Smooth muscle cell (in vitro differentiated cells): ENCODE measurements at regions not wholly inside any gene's neighbourhood (a gene's known extent, or its start where the extent isn't known, plus 50 kb on each side); places are given as distances from the start of the nearest gene placed in this dataset.

Experiments used
- DNase-seq: peaks from one replicate; lab custom pipeline; 2025; ENCODE audit not compliant: unreplicated experiment; lab: John Stamatoyannopoulos, UW
- H2AFZ ChIP-seq: fragments of 200-600 bp; sonication (generic); 2 replicates; pipeline ENCODE4 v1.6.0; 2016; ENCODE audit warnings: antibody characterized with exemption, low read depth, mild to moderate bottlenecking
- H3F3A ChIP-seq: fragments of 200-600 bp; sonication (generic); 2 replicates; pipeline ENCODE4 v1.6.0; 2017; ENCODE audit warnings: antibody characterized with exemption, low read depth
- H3K27ac ChIP-seq: fragments of 200-600 bp; sonication (generic); 2 replicates; pipeline ENCODE4 v1.5.1; 2016; ENCODE audit warnings: low read depth, mild to moderate bottlenecking
- H3K27me3 ChIP-seq: fragments of 200-600 bp; sonication (generic); 2 replicates; pipeline ENCODE4 v1.6.1; 2016; ENCODE audit warnings: low read depth, mild to moderate bottlenecking
- H3K36me3 ChIP-seq: fragments of 200-600 bp; sonication (generic); 2 replicates; pipeline ENCODE4 v1.5.1; 2016; ENCODE audit warnings: low read depth
- H3K4me1 ChIP-seq: fragments of 200-600 bp; sonication (generic); 2 replicates; pipeline ENCODE4 v1.5.1; 2016; ENCODE audit warnings: low read depth
- H3K4me2 ChIP-seq: fragments of 200-600 bp; sonication (generic); 2 replicates; pipeline ENCODE4 v1.6.0; 2016; ENCODE audit warnings: mild to moderate bottlenecking
- H3K4me3 ChIP-seq: fragments of 200-600 bp; sonication (generic); 2 replicates; pipeline ENCODE4 v1.5.1; 2016; ENCODE audit warnings: mild to moderate bottlenecking
- H3K79me2 ChIP-seq: fragments of 200-600 bp; sonication (generic); 2 replicates; pipeline ENCODE4 v1.6.0; 2016; ENCODE audit warnings: low read depth, mild to moderate bottlenecking
- H3K9ac ChIP-seq: fragments of 200-600 bp; sonication (generic); 2 replicates; pipeline ENCODE4 v1.6.0; 2016; ENCODE audit warnings: low read depth
- H3K9me3 ChIP-seq: fragments of 200-600 bp; sonication (generic); replicated peaks from 2 replicates; pipeline ENCODE4 v1.5.1; 2016; ENCODE audit warnings: low read depth
- H4K20me1 ChIP-seq: fragments of 200-600 bp; sonication (generic); 2 replicates; pipeline ENCODE4 v1.6.0; 2016; ENCODE audit warnings: low read depth
- WGBS: methylation state at CpG from one replicate; pipeline ENCODE4 v1.1.7; 2016; ENCODE audit warnings: low lambda C conversion rate; 5-methylcytosine and 5-hydroxymethylcytosine counted together
- TF ChIP-seq, protein P1 (sequence below): fragments of 200-600 bp; sonication (generic); IDR thresholded peaks from 2 replicates; pipeline ENCODE4 v1.5.1; 2017; ENCODE audit warnings: borderline replicate concordance, mild to moderate bottlenecking, antibody characterized with exemption; ENCODE audit not compliant: insufficient read depth, poor library complexity, severe bottlenecking

DNA sequence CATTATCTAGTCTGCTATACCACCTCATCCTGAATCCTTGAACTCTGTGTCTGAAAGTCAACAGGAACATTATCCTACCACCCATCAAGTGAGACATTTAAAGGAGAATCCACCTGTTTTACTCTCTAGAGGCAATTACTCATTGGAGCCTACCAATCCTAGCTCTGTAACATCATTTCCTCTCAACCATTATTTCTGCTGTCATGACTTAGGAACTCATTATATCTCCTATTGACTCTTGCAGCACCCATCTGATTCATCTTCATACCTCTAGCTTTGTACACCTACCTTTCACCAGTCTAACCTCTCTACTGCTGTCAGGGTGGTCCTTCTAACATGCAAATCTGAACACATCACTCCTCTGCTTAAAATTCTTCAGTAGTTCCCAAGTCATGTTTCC, 481.5 kb downstream of the NFIB start:
- Histone ChIP-seq H3K4me3 (no peak overlapping the region), H3K4me1 (no peaks in the 10 kb centered on the region), H3K36me3 (no peaks in the 10 kb centered on the region), H3K9me3 (no peaks in the 10 kb centered on the region), H3K79me2 (no peaks in the 10 kb centered on the region), H3K27ac (no peak overlapping the region), H4K20me1 (no peaks in the 10 kb centered on the region), H2AFZ (no peak overlapping the region), H3K4me2 (no peak overlapping the region), H3K27me3 (no peaks in the 10 kb centered on the region), H3F3A (no peaks in the 10 kb centered on the region), H3K9ac (no peak overlapping the region)
- no peak for DNase-seq
- TF ChIP-seq, protein P1, sequence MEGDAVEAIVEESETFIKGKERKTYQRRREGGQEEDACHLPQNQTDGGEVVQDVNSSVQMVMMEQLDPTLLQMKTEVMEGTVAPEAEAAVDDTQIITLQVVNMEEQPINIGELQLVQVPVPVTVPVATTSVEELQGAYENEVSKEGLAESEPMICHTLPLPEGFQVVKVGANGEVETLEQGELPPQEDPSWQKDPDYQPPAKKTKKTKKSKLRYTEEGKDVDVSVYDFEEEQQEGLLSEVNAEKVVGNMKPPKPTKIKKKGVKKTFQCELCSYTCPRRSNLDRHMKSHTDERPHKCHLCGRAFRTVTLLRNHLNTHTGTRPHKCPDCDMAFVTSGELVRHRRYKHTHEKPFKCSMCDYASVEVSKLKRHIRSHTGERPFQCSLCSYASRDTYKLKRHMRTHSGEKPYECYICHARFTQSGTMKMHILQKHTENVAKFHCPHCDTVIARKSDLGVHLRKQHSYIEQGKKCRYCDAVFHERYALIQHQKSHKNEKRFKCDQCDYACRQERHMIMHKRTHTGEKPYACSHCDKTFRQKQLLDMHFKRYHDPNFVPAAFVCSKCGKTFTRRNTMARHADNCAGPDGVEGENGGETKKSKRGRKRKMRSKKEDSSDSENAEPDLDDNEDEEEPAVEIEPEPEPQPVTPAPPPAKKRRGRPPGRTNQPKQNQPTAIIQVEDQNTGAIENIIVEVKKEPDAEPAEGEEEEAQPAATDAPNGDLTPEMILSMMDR: no peak

DNA sequence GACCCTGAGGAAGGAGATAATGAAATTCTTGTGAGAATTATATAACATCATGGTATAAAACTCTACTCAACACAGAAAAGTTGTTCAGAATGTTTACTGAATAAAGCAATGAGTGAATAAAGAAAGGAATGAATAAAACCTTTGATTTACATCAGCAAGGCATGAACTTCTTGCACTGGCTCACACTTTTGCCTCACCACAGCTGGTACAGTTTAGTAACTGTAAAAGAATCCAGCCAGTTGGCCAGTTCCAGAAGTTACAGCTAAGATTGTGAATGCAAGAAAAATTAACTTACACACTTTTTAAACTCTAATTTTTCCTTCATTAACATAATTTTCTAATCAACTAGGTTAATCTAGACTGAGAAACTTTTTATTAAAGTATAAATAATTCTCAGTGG, 490.9 kb downstream of the NFIB start:
- Histone ChIP-seq H3K4me1 (no peaks in the 10 kb centered on the region), H3K36me3 (no peaks in the 10 kb centered on the region), H3K79me2 (no peaks in the 10 kb centered on the region), H4K20me1 (no peaks in the 10 kb centered on the region), H3K27ac (no peak overlapping the region), H3K4me2 (no peak overlapping the region), H3K9me3 (no peaks in the 10 kb centered on the region), H2AFZ (no peak overlapping the region), H3F3A (no peaks in the 10 kb centered on the region), H3K9ac (no peak overlapping the region), H3K4me3 (no peak overlapping the region), H3K27me3 (no peaks in the 10 kb centered on the region)
- TF ChIP-seq, protein P1: no peak
- no peak for DNase-seq

DNA sequence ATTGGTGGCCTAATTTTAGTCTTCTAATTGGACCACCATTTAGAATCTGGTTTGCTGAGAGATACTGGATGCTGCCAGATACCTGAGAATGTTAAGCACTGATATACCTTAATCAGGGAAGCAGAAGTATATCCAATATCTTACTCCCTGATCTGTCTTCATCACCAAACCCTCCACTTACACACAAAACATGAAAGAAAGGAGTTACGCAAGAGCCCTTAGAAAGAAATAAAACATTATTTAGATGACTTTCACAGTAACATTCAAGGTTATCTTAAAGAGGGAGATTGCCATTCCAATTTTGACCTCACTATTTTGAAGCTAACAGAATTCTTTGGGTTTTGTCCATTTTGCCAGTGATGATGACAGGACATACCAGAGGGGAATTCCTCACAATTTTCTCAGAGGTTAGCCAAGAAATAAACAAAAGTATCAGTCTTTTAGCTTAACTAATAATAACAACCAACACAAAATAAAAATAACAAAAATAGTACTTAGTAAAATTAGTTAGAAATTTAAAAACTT, 496.1 kb downstream of the NFIB start:
- no peak for DNase-seq

DNA sequence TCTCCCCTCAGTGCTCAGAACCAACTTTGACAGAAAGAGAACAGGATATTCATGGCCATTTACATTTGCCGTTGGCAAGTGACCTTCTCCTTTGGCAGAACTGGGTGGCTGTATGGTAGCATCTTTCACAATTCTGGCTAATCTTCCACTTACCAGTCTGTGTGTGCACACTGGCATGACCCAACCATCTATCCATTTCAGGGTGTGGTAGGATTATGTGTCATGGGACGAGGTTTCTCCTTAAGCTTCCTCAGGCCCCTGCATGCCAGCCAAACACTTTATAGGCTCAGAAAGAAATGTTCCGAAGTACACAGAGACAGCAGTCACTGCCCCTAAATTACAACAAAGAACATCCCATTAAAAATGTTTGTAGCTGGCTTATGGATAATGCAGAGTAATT, 497.1 kb downstream of the NFIB start:
- H3K27ac ChIP-seq: no peak overlapping the region
- H4K20me1 ChIP-seq: no peaks in the 10 kb centered on the region
- H3K4me3 ChIP-seq: no peak overlapping the region
- DNase-seq: no peak
- no peaks in the 10 kb centered on the region for H3K79me2 ChIP-seq
- 79% methylated on average over 3 of the region's 3 CpGs for WGBS
- H3K4me1 ChIP-seq: no peaks in the 10 kb centered on the region
- H3F3A ChIP-seq: no peaks in the 10 kb centered on the region
- no peaks in the 10 kb centered on the region for H3K36me3 ChIP-seq
- H2AFZ ChIP-seq: no peak overlapping the region
- H3K27me3 ChIP-seq: no peaks in the 10 kb centered on the region
- H3K9ac ChIP-seq: no peak overlapping the region
- H3K4me2 ChIP-seq: no peak overlapping the region
- H3K9me3 ChIP-seq: no peaks in the 10 kb centered on the region
- TF ChIP-seq, protein P1: no peak

More for the DNA sequence above, 496.1 kb downstream of the NFIB start:
- H3K9me3 ChIP-seq: no peaks in the 10 kb centered on the region
- H3K79me2 ChIP-seq: no peaks in the 10 kb centered on the region
- TF ChIP-seq, protein P1: no peak
- H3K27ac ChIP-seq: no peak overlapping the region
- no peak overlapping the region for H3K4me2 ChIP-seq
- no peaks in the 10 kb centered on the region for H3K4me1 ChIP-seq
- no peaks in the 10 kb centered on the region for H3F3A ChIP-seq
- 93% methylated on average over 1 of the region's 1 CpG for WGBS
- H2AFZ ChIP-seq: no peak overlapping the region
- H3K9ac ChIP-seq: no peak overlapping the region
- H4K20me1 ChIP-seq: no peaks in the 10 kb centered on the region
- no peaks in the 10 kb centered on the region for H3K27me3 ChIP-seq
- no peaks in the 10 kb centered on the region for H3K36me3 ChIP-seq
- no peak overlapping the region for H3K4me3 ChIP-seq
